ENCODE measurements at regions not wholly inside any gene's neighbourhood (a gene's known extent, or its start where the extent isn't known, plus 50 kb on each side); places are given as distances from the start of the nearest gene placed in this dataset.

DNA sequence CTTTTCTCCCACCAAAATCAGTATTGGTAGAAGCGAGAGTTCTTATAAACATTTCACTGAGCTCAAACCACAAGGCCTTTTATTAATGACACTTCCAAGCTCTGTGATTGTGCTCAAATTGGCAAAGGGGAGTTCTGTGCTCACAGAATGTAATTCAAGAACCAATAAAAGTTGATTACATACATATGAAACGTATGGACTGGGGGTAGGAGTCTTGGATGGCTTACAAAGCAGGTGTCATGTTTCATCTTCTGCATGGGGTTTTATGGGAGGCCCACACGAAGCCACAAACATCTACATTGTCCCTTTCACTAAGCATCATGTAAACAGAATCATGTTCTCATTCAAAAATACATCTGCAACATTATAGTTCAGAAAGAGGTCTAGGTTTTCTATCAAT lies 828.3 kb downstream of the VRK1 start:
- DNase-seq (no peak), ATAC-seq (replicated peaks) (no peak)
- Mint-ChIP-seq H3K4me1 (ENCODE audit: low read depth in 2 of 2) (peaks cover 11 to 21% of the 10 kb centered on the region in 2 donors), H3K27me3 (no peaks in the 10 kb centered on the region), H3K9me3 (peaks cover 0 to 2% of the 10 kb centered on the region in 2 donors), H3K27ac (no peak overlapping the region), H3K4me3 (no peak overlapping the region), H3K36me3 (ENCODE audit: insufficient read depth) (peaks cover 4% of the 10 kb centered on the region)

DNA sequence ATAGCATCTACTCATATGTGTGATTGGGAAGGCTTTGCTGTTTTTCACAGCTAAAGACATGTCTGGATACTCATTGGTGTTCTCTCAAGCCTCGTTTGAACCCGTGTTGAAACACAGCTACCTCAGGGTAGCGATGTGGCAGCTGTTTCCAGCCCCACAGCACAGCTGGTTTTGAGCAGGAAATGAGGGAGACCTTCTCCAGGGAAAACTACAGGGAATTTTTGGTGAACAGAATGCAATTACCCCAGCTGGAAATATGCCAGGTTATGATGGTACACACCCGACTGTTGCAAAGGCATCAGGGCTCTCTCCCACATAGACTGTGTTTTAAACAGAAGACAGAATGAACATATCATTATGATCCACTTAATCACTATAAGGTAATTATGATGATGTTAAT lies 828.9 kb downstream of the VRK1 start:
- DNase-seq (no peak), ATAC-seq (replicated peaks) (no peak)
- H3K9me3 Mint-ChIP-seq: peaks cover 0 to 2% of the 10 kb centered on the region in 2 donors
- no peaks in the 10 kb centered on the region for H3K27me3 Mint-ChIP-seq
- no peak overlapping the region for H3K27ac Mint-ChIP-seq
- H3K36me3 Mint-ChIP-seq (ENCODE audit: insufficient read depth): no peaks in the 10 kb centered on the region
- no peak overlapping the region for H3K4me3 Mint-ChIP-seq
- peaks cover 7 to 15% of the 10 kb centered on the region in 2 donors for H3K4me1 Mint-ChIP-seq (ENCODE audit: low read depth in 2 of 2)

DNA sequence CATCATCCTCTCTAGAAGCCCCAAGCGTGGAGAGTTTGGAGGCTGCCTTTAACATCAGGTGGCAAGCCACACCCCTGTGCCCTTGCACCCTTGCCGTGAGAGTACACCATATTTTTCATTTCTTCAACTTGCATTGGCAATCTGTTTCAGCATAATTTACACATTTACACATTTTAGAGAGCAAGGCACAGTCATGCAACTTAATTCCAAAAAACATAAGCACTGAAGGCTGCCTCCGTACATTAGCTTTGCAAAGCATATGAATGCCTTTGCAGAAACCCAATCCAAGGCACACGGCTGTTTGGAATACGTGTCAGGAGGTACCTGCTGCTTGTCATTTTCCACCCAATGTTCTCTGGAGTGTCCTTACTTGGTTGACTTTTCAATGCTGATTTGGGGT lies 833.1 kb downstream of the VRK1 start:
- no peak overlapping the region for H3K27ac Mint-ChIP-seq
- ATAC-seq (replicated peaks) (no peak), DNase-seq (no peak)
- H3K27me3 Mint-ChIP-seq: no peaks in the 10 kb centered on the region
- H3K36me3 Mint-ChIP-seq (ENCODE audit: insufficient read depth): no peaks in the 10 kb centered on the region
- no peak overlapping the region for H3K4me3 Mint-ChIP-seq
- H3K4me1 Mint-ChIP-seq (ENCODE audit: low read depth in 2 of 2): peaks cover 7% of the 10 kb centered on the region in 2 donors
- no peaks in the 10 kb centered on the region for H3K9me3 Mint-ChIP-seq

DNA sequence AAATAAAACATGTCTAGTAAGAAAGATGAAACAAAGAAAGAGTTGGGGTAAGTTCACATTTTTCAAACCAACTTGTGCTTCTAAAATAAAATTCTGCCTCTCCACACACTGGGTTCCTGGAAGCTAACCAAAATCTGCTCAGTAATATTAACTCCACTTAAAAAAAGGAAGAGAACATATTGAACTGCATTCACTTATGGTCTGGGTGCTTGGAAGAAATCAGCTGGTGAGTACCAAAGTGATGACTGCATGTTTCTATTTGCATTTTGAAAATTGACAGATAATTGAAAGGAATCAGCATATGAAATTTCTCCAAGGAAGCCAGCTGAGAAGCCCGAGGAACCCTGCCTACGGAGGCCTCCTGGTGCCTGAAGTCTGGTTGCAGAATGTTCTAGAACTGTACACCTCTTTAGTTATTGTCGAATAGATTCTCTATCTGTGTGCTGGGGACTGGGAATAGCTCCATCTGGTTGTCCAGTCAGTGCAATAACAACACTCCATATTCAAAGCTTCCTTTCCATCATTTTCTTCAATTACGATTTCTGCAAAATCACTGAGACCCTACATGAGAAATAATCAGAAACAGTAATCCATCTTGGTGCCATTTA lies 836.1 kb downstream of the VRK1 start:
- H3K27me3 Mint-ChIP-seq: no peaks in the 10 kb centered on the region

DNA sequence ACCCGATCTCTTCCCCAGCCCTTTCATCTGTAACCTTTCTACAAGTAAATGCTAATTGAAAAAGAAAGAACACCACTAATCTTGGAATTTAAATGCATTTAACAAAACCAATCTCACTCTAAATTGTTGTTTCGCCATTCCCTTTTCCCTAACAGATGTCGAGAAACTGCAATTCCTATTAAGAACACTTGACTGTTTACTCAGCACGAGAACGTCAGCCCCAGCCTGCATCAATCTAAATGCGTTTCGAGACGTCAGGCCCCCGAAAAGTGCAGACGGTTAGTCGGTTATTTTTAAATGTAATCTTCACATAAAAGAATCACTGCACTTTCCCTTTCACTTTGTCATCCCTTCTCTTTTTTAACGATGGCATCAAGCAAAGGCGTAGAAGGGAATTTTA lies 837.6 kb downstream of the VRK1 start:
- DNase-seq (peak in 1 of 3 experiments; percentile 25), ATAC-seq (replicated peaks) (peak; percentile 31)
- H3K4me3 Mint-ChIP-seq: peak overlapping the region; percentile 75 to 79
- H3K36me3 Mint-ChIP-seq (ENCODE audit: insufficient read depth): no peaks in the 10 kb centered on the region
- H3K9me3 Mint-ChIP-seq: no peaks in the 10 kb centered on the region
- peaks cover 24 to 27% of the 10 kb centered on the region in 2 donors for H3K4me1 Mint-ChIP-seq (ENCODE audit: low read depth in 2 of 2)
- peak overlapping the region; percentile 76 to 94 for H3K27ac Mint-ChIP-seq
- H3K27me3 Mint-ChIP-seq: no peaks in the 10 kb centered on the region

More for the DNA sequence above, 836.1 kb downstream of the VRK1 start:
- Mint-ChIP-seq H3K36me3 (ENCODE audit: insufficient read depth) (no peaks in the 10 kb centered on the region), H3K4me3 (no peak overlapping the region), H3K27ac (no peak overlapping the region), H3K9me3 (no peaks in the 10 kb centered on the region), H3K4me1 (ENCODE audit: low read depth in 2 of 2) (peaks cover 12 to 15% of the 10 kb centered on the region in 2 donors)
- ATAC-seq (replicated peaks): no peak
- DNase-seq: no peak

DNA sequence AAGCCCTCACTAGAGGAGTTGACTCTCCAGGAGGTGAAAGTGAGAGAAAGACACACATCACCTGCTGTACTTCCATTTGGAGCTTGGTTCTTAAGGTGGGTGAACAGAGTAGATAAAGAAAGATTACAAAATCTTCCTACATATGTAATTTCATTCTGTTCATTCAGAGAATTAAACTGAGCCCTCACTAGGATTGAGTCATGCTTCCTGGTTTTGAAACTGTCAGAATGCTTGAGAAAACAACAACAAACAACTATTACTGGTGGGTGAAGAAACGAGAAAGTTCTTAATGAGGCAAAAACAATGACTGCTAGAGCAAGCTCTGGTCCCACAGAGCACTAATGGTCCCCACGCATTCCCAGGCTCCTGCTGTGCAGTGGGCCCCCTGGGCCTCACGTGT lies 841.7 kb downstream of the VRK1 start:
- peak; percentile 27 for ATAC-seq (replicated peaks)
- Mint-ChIP-seq H3K27ac (peak overlapping the region; percentile 80 to 86), H3K9me3 (peaks cover 0 to 3% of the 10 kb centered on the region in 2 donors), H3K4me1 (ENCODE audit: low read depth in 2 of 2) (peaks cover 41% of the 10 kb centered on the region in 2 donors), H3K36me3 (ENCODE audit: insufficient read depth) (no peaks in the 10 kb centered on the region), H3K27me3 (no peaks in the 10 kb centered on the region), H3K4me3 (no peak overlapping the region)
- DNase-seq: no peak

DNA sequence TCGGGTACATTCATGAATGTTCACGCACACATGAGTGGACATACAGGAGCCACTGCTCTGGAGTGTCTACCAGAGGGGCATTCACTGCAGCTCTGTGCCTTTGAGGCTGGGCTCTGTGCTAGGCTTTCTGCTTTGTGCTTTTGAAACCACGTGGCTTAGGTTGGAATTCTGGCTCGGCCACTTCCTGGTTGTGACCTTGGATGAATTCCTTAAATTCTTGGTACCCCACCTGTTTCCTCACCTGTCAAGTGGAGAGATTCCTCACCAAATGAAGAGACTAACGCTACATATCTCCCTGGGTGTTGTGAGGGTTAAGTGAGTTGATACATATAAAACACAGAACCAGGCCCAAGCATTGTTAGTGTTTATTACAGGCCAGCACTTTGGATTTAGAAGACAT lies 842.8 kb downstream of the VRK1 start:
- Mint-ChIP-seq H3K4me3 (no peak overlapping the region), H3K36me3 (ENCODE audit: insufficient read depth) (no peaks in the 10 kb centered on the region), H3K9me3 (peaks cover 0 to 3% of the 10 kb centered on the region in 2 donors), H3K4me1 (ENCODE audit: low read depth in 2 of 2) (peaks cover 35 to 36% of the 10 kb centered on the region in 2 donors), H3K27ac (peak overlapping the region; percentile 80 to 86), H3K27me3 (no peaks in the 10 kb centered on the region)
- DNase-seq (no peak), ATAC-seq (replicated peaks) (no peak)

DNA sequence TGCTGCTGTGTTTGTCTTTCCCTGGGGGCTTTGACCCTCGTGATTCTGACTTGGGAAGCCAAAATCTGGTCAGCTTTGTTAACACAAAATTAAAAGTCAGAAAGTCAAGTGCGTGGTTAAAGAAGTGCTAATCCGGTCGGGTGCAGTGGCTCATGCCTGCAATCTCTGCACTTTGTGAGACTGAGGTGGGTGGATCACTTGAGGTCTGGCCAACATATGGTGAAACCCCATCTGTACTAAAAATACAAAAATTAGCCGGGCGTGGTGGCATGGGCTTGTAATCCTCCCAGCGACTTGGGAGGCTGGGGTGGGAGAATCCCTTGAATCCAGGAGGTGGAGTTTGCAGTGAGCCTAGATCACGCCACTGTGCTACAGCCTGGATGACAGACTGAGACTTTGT lies 844.6 kb downstream of the VRK1 start:
- peaks cover 0 to 3% of the 10 kb centered on the region in 2 donors for H3K9me3 Mint-ChIP-seq
- ATAC-seq (replicated peaks) (peak; percentile 41), DNase-seq (no peak)
- no peaks in the 10 kb centered on the region for H3K27me3 Mint-ChIP-seq
- H3K36me3 Mint-ChIP-seq (ENCODE audit: insufficient read depth): no peaks in the 10 kb centered on the region
- H3K4me1 Mint-ChIP-seq (ENCODE audit: low read depth in 2 of 2): peaks cover 31 to 34% of the 10 kb centered on the region in 2 donors
- H3K4me3 Mint-ChIP-seq: peak overlapping the region in 1 of 2 donors; percentile 34
- peak overlapping the region; percentile 27 to 76 for H3K27ac Mint-ChIP-seq

DNA sequence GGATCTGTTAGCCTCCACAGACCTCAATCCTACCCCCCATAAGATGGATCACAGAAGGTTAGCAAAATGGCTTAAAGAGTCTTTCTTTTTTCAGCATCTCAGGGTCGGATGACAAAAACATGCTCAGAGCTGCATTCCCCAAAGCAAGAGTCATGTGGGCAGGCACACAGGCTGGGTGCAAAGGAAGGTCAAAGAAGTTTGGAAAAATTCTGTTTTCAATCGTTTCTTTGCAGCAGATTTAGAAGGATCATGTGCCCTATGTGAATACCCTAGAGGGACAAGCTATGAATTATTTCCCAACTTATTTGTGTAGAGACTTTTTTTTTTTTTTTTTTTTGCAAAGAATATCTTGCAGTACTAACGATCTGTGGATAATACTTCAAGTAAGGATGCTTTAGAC lies 845.4 kb downstream of the VRK1 start:
- H3K4me1 Mint-ChIP-seq (ENCODE audit: low read depth in 2 of 2): peaks cover 29 to 30% of the 10 kb centered on the region in 2 donors
- ATAC-seq (replicated peaks) (no peak), DNase-seq (no peak)
- H3K27me3 Mint-ChIP-seq: no peaks in the 10 kb centered on the region
- H3K27ac Mint-ChIP-seq: no peak overlapping the region
- no peak overlapping the region for H3K4me3 Mint-ChIP-seq
- H3K36me3 Mint-ChIP-seq (ENCODE audit: insufficient read depth): no peaks in the 10 kb centered on the region
- H3K9me3 Mint-ChIP-seq: peaks cover 0 to 3% of the 10 kb centered on the region in 2 donors

DNA sequence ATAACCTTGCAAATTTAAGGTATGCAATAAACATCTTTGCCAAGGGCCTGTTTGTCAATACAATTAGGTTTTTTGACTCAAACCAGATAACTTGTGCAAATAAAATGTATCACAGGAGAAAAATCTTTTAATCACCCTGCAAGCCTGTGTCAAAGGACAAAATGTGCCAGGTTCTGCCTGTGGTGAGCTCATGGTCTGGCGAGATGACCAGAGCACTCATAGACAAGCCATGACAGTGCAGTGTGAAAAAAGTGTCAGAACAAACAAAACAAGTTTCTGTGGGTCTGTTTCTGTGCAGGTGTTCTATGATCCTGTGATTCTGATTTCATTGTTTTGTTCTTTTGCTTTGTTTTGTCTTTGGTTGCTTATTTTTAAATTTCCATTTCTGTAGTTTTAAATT lies 847.2 kb downstream of the VRK1 start:
- H3K9me3 Mint-ChIP-seq: peaks cover 0 to 3% of the 10 kb centered on the region in 2 donors
- DNase-seq: no peak
- no peak overlapping the region for H3K27ac Mint-ChIP-seq
- no peaks in the 10 kb centered on the region for H3K36me3 Mint-ChIP-seq (ENCODE audit: insufficient read depth)
- peaks cover 17 to 21% of the 10 kb centered on the region in 2 donors for H3K4me1 Mint-ChIP-seq (ENCODE audit: low read depth in 2 of 2)
- H3K4me3 Mint-ChIP-seq: no peak overlapping the region
- no peak for ATAC-seq (replicated peaks)
- H3K27me3 Mint-ChIP-seq: no peaks in the 10 kb centered on the region

DNA sequence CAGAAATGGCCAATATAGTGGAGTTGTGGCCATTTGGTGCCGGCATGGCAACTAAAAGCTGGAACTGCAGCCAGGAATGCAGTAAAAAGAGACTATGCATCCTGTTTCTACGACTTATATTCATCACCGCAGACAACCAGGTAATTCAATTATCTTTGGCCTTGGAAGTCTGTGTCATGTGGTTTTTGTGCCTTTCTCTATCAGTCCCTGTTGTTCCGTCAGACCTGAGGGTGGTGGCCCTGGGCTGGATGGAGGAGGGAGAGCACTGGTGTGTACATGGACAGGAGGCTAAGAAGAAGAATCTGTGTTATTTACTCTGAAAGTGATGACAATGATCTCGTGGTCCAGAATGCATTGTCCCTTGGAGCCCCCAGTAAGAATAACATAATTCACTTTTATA lies 852.6 kb downstream of the VRK1 start:
- no peak overlapping the region for H3K27ac Mint-ChIP-seq
- H3K36me3 Mint-ChIP-seq (ENCODE audit: insufficient read depth): no peaks in the 10 kb centered on the region
- no peaks in the 10 kb centered on the region for H3K4me1 Mint-ChIP-seq (ENCODE audit: low read depth in 2 of 2)
- no peak overlapping the region for H3K4me3 Mint-ChIP-seq
- H3K27me3 Mint-ChIP-seq: no peaks in the 10 kb centered on the region
- no peaks in the 10 kb centered on the region for H3K9me3 Mint-ChIP-seq
- DNase-seq (no peak), ATAC-seq (replicated peaks) (no peak)

DNA sequence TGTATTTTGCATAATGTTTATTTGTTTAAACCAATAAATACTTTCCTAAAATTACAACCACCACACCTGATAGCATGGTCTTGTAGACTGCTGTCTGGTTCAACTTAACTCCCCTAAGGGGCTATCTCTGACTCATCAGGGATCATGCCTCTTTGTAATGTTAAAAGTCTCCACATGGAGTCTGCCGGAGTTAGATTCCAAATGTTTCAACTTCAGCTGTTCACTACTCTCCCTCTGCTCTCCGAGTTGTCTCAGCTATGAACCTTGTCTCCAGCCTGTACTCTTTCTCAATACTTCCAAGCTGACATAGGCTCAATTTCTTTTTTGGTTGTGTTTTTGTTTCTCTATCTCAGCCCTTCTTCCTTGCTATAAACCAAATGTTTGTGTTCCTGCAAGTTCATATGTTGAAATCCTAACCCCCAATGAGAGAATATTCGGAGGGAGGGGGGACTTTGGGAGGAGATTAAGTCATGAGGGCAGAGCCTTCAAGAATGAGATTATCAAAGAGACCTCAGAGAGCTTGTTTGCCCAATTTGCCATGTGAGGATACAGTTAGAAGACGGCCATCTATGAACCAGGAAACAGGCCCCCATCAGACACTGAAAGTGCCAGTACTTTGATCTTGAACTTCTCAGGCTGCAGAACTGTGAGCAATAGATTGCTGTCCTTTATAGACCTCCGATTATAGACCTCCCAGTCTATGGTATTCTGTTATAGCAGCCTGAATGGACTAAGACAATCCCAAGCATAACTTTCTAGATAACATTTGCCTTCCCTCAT lies 858.2 kb downstream of the VRK1 start:
- no peak for DNase-seq
- no peak for ATAC-seq (replicated peaks)
- Mint-ChIP-seq H3K36me3 (ENCODE audit: insufficient read depth) (no peaks in the 10 kb centered on the region), H3K27me3 (no peaks in the 10 kb centered on the region), H3K27ac (no peak overlapping the region), H3K9me3 (no peaks in the 10 kb centered on the region), H3K4me3 (no peak overlapping the region), H3K4me1 (ENCODE audit: low read depth in 2 of 2) (peaks cover 12 to 14% of the 10 kb centered on the region in 2 donors)

DNA sequence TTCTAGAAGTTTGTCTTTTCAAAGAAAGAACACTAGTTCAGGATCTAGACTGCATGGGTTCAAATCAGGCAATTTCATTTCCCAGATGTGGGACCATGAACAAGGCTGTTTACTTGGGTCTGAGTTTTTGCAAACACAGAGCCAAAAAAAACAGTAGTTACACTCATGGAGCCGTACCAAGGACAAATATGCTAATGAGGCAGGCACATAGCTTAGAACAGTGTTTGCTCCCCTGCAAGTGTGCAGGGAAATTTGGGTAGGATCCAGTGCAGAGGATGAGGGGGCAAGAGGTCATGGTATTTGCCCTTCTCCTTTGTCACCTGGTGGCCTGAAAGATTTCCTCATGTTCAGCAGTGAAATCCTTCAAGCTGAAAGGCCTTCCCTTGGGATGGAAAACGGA lies 860.4 kb downstream of the VRK1 start:
- H3K27ac Mint-ChIP-seq: peak overlapping the region in 1 of 2 donors; percentile 17
- DNase-seq (no peak), ATAC-seq (replicated peaks) (no peak)
- no peaks in the 10 kb centered on the region for H3K27me3 Mint-ChIP-seq
- no peaks in the 10 kb centered on the region for H3K36me3 Mint-ChIP-seq (ENCODE audit: insufficient read depth)
- no peak overlapping the region for H3K4me3 Mint-ChIP-seq
- peaks cover 15% of the 10 kb centered on the region in 2 donors for H3K4me1 Mint-ChIP-seq (ENCODE audit: low read depth in 2 of 2)
- no peaks in the 10 kb centered on the region for H3K9me3 Mint-ChIP-seq
